ENCODE measurements at regions not wholly inside any gene's neighbourhood (a gene's known extent, or its start where the extent isn't known, plus 50 kb on each side); places are given as distances from the start of the nearest gene placed in this dataset.
A peak's percentile ranks its signal among the peaks of the same experiment; 100 is the strongest.

DNA sequence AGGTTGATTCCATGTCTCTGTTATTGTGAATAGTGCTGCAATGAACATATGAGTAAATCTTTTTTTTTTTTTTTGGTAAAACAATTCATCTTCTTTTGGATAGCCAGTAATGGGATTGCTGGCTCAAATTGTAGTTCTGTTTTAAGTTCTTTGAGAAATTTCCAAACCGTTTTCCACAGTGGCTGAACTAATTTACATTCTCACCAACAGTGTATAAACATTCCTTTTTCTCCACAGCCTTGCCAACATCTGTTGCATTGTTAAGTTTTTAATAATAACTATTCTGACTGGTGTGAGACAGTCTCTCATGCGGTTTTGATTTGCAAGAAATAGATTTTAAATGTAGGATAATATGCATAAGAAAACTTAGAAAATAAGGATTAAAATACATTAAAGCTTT is 279.0 kb upstream of the EPHA3 start:
- Mint-ChIP-seq H3K36me3 (ENCODE audit: low read depth) (no peaks in the 10 kb centered on the region), H3K27ac (ENCODE audit: unreplicated experiment) (no peak overlapping the region), H3K9me3 (ENCODE audit: low read depth) (no peaks in the 10 kb centered on the region), H3K27me3 (ENCODE audit: low read depth) (no peaks in the 10 kb centered on the region), H3K4me1 (ENCODE audit: low read depth) (peaks cover 2% of the 10 kb centered on the region), H3K4me3 (ENCODE audit: unreplicated experiment) (no peak overlapping the region)
- TF ChIP-seq, protein P1, sequence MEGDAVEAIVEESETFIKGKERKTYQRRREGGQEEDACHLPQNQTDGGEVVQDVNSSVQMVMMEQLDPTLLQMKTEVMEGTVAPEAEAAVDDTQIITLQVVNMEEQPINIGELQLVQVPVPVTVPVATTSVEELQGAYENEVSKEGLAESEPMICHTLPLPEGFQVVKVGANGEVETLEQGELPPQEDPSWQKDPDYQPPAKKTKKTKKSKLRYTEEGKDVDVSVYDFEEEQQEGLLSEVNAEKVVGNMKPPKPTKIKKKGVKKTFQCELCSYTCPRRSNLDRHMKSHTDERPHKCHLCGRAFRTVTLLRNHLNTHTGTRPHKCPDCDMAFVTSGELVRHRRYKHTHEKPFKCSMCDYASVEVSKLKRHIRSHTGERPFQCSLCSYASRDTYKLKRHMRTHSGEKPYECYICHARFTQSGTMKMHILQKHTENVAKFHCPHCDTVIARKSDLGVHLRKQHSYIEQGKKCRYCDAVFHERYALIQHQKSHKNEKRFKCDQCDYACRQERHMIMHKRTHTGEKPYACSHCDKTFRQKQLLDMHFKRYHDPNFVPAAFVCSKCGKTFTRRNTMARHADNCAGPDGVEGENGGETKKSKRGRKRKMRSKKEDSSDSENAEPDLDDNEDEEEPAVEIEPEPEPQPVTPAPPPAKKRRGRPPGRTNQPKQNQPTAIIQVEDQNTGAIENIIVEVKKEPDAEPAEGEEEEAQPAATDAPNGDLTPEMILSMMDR (IDR thresholded peaks at IDR 0.05): no peak
- DNase-seq (ENCODE audit: low spot score): no peak

DNA sequence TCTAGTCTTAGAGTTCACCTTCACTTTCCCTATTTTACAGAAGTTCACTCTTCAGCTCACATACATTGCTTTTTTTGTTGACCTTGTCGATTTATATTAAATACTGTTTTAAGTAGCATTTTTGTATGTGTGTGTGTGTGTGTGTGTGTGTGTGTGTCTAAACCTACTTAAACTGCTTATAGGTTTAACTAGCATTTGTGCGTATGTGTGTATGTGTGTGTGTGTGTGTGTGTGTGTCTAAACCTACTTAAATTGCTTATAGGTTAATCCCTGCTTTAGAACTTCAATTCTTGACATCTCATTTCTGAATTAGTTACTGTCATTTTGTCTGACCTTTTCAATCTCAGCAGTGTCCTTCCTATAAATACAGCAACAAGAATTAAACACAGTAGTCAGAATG is 254.8 kb upstream of the EPHA3 start:
- peaks cover 9% of the 10 kb centered on the region for H3K9me3 Mint-ChIP-seq (ENCODE audit: low read depth)
- H3K27ac Mint-ChIP-seq (ENCODE audit: unreplicated experiment): no peak overlapping the region
- H3K27me3 Mint-ChIP-seq (ENCODE audit: low read depth): no peaks in the 10 kb centered on the region
- H3K4me3 Mint-ChIP-seq (ENCODE audit: unreplicated experiment): no peak overlapping the region
- DNase-seq (ENCODE audit: low spot score): no peak
- no peaks in the 10 kb centered on the region for H3K36me3 Mint-ChIP-seq (ENCODE audit: low read depth)
- TF ChIP-seq, protein P1 (IDR thresholded peaks at IDR 0.05): no peak
- H3K4me1 Mint-ChIP-seq (ENCODE audit: low read depth): no peaks in the 10 kb centered on the region

DNA sequence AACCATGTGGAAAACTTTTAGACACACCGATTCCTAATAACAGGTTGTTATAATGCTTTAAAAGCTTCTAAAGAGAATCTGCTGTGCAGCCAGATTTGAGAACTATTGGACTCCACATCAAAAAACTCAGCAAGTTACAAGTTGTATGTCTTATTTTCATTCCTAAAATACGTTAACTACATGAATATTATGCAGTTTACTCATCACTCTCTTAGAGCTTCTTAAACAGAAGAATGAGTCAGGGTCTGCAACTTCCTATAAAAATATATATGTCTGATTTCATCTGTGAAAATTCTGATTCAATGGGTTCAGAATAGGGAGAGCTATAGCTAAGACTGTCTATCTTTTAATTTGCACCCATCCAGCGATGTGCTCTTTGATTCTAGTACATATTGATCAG is 244.2 kb upstream of the EPHA3 start:
- TF ChIP-seq, protein P1 (IDR thresholded peaks at IDR 0.05): no peak
- Mint-ChIP-seq H3K36me3 (ENCODE audit: low read depth) (no peaks in the 10 kb centered on the region), H3K27me3 (ENCODE audit: low read depth) (no peaks in the 10 kb centered on the region), H3K27ac (ENCODE audit: unreplicated experiment) (peak overlapping the region; percentile 78), H3K9me3 (ENCODE audit: low read depth) (no peaks in the 10 kb centered on the region), H3K4me3 (ENCODE audit: unreplicated experiment) (no peak overlapping the region), H3K4me1 (ENCODE audit: low read depth) (peaks cover 22% of the 10 kb centered on the region)
- DNase-seq (ENCODE audit: low spot score): no peak

DNA sequence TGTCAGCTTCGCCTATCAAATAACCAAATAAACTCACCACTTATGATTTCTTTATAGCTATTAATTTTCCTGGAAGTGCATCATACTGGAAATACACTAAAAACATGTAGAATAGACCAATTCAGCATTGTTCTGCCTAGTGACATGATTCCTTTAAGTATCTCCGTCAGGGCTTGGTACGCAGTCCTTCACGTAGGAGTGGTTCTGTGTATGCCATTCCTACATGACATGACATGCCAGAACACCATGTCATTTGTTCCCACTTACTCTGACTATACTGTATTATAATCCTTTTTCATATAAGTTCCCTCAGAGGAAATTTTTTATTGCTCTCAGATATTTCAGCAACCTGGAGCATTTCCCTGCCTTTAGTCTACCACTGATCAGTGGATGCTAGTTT is 230.7 kb upstream of the EPHA3 start:
- Mint-ChIP-seq H3K9me3 (ENCODE audit: low read depth) (peaks cover 2% of the 10 kb centered on the region), H3K4me3 (ENCODE audit: unreplicated experiment) (no peak overlapping the region), H3K27ac (ENCODE audit: unreplicated experiment) (no peak overlapping the region), H3K4me1 (ENCODE audit: low read depth) (no peaks in the 10 kb centered on the region), H3K27me3 (ENCODE audit: low read depth) (no peaks in the 10 kb centered on the region), H3K36me3 (ENCODE audit: low read depth) (no peaks in the 10 kb centered on the region)
- TF ChIP-seq, protein P1 (IDR thresholded peaks at IDR 0.05): no peak
- DNase-seq (ENCODE audit: low spot score): no peak

DNA sequence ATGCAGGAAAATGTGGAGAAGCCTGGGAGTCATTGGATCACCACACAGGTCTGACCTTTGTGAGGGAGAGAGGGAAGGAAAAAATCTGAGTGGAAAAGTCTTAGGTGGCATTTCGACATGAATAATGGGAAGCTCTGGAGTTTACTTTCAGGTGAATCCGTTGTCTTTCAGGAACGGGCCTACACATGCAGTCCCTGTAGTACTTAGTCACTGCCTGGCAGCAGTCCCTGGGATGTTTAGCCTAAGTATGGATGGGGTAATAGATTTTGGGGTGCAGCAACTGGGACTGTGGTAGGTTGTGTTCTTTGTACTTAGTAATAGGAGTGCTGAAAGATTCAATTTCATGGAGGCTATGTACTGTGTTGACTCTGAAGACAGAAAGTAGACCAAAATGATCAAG is 227.5 kb upstream of the EPHA3 start:
- no peak overlapping the region for H3K27ac Mint-ChIP-seq (ENCODE audit: unreplicated experiment)
- H3K27me3 Mint-ChIP-seq (ENCODE audit: low read depth): no peaks in the 10 kb centered on the region
- TF ChIP-seq, protein P1 (IDR thresholded peaks at IDR 0.05): no peak
- no peaks in the 10 kb centered on the region for H3K9me3 Mint-ChIP-seq (ENCODE audit: low read depth)
- no peaks in the 10 kb centered on the region for H3K4me1 Mint-ChIP-seq (ENCODE audit: low read depth)
- no peaks in the 10 kb centered on the region for H3K36me3 Mint-ChIP-seq (ENCODE audit: low read depth)
- no peak overlapping the region for H3K4me3 Mint-ChIP-seq (ENCODE audit: unreplicated experiment)
- DNase-seq (ENCODE audit: low spot score): no peak

All from chondrocyte (in vitro differentiated cells).